Kasumi-1 (cell line): ENCODE measurements at regions not wholly inside any gene's neighbourhood (a gene's known extent, or its start where the extent isn't known, plus 50 kb on each side); places are given as distances from the start of the nearest gene placed in this dataset.
"Not testable (repeated sequence)": the region's sequence is repeated elsewhere in the genome, so short reads cannot be mapped to it uniquely, and the experiment has no call there.

Source experiments
- DNase-seq, 2 experiments: peaks; one replicate each; lab custom pipeline; 2025; lab: John Stamatoyannopoulos, UW

GRCh38 chr16:86231996-86232350, 278.4 kb upstream of the FOXF1 start:
- DNase-seq, result no peak

- no peak for DNase-seq
Observed at GRCh38 chr16:86232496-86232895, 277.8 kb upstream of the FOXF1 start.

DNA sequence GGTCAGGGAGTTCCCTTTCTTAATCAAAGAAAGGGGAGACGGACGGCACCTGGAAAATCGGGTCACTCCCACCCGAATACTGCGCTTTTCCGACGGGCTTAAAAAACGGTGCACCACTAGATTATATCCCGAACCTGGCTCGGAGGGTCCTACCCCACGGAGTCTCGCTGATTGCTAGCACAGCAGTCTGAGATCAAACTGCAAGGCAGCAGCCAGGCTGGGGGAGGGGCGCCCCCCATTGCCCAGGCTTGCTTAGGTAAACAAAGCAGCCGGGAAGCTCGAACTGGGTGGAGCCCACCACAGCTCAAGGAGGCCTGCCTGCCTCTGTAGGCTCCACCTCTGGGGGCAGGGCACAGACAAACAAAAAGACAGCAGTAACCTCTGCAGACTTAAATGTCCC, 276.8 kb upstream of the FOXF1 start:
- DNase-seq, result not testable (repeated sequence)

DNA sequence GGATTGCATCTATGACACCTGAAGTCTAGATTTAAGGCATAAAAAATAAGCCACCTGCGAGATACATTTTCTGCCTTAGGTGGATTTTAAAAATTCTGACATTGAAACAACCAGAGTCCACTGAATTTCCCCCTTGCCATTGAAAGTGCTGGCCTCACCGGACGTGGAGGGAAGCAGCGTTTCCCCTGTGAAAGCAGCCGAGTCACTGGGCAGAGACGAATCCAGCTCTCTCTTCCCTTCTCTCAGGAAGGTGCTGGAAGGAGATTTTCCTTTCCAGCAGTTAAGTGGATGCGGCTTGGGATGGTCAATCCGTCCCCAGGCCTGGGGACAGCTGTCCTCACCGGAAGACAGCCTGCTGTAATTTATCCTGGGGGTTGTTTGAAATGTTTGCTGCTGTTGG, 270.9 kb upstream of the FOXF1 start:
- no peak for DNase-seq

GRCh38 chr16:86240716-86241363, 269.5 kb upstream of the FOXF1 start:
- no peak for DNase-seq

DNA sequence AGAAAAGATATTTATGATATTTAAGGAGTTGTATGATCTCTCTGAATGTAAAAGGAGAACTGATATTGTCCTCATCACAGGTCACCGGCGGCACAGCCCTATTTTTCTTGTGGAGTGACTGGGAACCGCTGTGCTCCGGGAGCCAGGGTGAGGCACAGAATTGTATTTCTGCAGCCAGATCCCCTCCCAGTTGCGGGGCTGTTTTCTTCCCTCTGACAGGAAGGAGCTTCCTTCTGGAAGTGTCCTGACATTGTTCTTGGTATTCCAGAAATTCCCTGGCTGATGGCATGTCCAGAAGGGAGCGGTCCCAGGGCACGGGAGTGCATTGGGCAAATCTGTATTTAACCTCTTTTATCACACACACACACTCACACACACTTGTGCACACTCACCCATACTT, 268.6 kb upstream of the FOXF1 start:
- no peak for DNase-seq

- DNase-seq, result no peak
Observed at GRCh38 chr16:86242244-86243122, 267.8 kb upstream of the FOXF1 start.

DNA sequence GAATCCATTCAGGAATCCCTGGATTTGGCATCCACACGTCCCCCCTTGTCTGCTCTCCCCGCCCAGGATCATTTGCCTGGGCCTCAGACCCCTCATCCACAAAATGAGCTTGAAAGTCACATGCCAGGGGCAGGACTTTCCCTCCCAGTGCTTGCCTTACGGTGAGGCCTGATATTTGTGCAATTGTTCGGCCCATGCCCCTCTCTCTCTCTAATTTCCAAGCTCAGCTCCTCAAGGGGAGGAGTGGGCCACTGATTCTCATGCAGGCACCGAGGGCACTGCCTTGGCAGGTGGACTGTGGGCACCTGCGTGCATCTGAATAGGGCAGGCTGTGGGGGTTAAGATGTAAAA, 267.2 kb upstream of the FOXF1 start:
- DNase-seq, result no peak

DNA sequence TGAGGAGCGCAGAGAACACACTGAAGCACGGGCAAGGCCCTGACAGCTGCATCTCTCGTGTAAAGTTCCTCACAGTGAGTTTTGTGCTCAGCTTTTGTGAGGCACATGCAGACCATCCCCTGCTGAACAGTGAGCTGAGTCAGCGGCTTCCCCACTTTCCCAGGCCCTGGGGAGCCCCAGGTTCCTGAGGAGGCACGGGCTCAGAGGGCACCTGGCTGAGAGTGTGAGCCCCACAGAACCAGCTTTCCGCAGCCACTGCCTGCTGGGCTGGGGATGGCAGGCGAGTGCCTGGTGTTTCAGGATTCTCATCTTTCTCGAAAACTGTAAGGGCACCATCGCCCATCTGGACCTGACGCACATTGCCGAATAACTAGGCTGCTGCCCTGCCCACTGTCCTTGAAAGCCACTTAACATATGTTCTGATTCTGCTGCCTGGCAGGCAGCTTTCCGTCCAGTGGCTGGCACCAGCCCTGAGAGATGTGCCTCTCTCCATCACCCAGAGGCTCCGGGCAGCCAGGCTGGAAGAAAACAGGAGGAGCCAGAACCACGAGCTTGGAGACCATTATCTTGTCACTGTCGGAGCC, 266.7 kb upstream of the FOXF1 start:
- DNase-seq, result no peak

- DNase-seq, result no peak
Observed at GRCh38 chr16:86244158-86244557, 266.2 kb upstream of the FOXF1 start.

DNA sequence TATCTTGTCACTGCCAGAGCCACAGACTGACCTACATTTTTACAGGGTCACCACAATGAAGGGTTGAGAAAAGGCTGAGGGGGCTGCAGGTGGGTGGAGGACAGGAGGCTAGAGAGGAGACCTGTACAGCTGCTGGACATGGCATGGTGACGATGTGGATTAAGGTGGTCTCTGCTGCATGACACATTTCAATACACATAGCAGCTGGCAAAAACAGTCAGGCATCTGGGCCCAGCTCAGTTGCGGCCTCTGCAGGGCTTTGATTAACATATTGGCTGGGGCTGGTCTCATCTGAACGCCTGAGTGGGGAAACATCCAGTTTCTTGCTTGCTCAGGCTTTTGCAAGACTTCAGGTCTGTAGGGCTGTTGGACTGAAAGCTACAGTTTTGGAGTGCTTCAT, 265.4 kb upstream of the FOXF1 start:
- no peak for DNase-seq

- DNase-seq, result no peak
Observed at GRCh38 chr16:86245351-86245750, 265.0 kb upstream of the FOXF1 start.

GRCh38 chr16:86245895-86246294, 264.4 kb upstream of the FOXF1 start:
- no peak for DNase-seq

DNA sequence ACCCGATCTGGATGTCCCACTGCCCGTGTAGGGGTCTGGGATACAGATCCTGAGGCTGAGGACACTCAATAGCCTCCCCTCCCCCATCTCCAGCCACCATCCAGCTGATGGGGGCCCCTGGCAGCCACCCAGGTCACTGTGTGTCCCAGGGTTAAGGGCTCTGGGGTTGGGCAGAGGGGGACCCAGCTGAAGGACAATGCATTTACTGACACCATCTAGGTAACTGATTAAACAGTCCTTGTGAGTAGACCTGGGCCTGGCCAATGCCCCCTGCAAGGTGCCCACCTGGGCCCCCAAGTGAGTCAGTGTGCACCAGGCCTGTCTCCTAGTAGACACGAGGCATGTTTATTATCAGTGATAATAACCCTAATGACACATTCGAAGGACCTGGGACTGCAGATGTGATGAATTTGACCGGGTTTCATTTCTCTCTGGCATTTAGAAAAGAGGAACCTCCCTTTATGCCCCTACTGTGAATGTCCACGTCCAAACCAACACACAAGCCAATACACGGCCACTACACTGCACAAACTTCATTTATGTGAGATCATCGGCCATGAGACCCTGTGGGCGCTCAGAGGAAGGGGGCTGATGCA, 261.9 kb upstream of the FOXF1 start:
- no peak for DNase-seq

- no peak for DNase-seq
Observed at GRCh38 chr16:86249631-86250030, 260.7 kb upstream of the FOXF1 start.

- no peak for DNase-seq
Observed at GRCh38 chr16:86251682-86252081, 258.6 kb upstream of the FOXF1 start.

GRCh38 chr16:86252596-86252995, 257.7 kb upstream of the FOXF1 start:
- DNase-seq, result no peak

DNA sequence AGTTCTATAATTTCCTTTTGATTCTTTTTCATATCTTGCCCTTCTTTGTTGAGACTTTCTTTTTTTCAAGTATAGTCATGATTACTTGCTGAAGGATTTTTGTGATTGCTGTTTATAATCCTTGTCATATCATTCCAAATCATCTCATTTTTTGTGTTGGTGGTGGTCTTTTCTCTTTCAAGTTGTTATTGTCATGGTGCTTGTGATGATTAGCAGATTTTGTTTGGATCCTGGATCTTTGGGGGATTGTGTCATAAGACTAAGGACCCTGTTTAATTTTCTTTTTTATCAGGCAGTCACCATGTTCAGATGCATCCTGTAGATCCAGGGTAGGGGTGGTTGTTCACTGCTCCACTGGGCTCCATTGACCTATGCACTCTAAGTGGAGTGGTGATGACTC, 254.4 kb upstream of the FOXF1 start:
- DNase-seq, result no peak

DNA sequence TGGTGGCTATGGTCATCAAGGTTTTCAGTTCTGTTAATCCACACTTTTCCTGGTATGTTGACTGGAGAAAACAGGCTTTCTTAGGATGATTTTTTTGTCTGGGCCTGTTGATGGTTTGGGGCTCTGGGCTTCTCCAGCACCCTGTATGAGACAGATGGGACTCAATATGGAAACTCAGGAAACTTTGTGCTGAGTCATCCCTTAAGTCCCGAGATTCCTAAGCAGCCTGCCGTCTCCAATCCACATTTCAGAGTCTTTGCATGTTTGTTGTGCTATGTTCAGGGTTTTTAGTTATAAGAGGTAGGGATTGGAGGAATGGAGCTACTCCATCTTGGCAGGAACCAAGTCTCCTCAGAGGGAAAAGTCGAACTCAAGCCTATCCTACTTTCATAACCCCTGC, 253.3 kb upstream of the FOXF1 start:
- no peak for DNase-seq

DNA sequence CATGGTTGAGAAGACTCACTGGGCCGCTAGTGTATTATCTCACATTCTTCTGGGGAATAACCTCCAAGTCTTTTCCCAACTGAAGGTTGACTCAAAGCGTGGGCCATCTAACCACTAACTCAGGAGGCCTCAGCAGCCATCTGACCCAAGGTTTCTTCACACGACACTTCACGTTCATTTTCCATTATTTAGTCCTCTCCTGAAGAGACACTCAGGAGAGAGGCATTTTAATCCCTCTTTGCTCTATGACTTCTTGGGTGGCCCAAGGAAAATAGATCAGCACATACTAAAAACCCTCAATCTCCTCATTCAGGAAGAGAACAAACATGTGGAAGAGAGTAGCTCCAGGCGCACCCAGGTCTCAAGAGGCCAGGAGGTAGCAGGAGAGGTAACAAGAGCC, 252.8 kb upstream of the FOXF1 start:
- DNase-seq, result no peak

DNA sequence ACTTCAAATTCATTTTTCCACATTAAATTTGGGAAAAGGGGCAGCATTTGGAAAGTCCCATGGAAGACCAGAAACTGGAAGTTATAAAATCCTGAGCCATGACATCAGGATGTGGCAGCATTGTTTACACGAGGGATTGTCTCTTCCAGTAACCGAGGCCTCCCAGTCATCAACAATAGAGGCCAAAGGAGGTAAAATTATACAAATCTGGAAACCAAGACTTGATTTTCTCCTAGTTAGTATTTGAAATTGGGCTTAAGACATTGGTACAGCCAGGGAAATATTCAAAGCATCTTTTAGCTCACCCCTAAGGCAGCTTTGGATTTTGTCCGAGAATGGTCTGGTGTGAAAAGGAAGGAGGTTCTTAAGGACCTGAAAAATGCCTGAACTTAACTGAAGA, 251.6 kb upstream of the FOXF1 start:
- no peak for DNase-seq

DNA sequence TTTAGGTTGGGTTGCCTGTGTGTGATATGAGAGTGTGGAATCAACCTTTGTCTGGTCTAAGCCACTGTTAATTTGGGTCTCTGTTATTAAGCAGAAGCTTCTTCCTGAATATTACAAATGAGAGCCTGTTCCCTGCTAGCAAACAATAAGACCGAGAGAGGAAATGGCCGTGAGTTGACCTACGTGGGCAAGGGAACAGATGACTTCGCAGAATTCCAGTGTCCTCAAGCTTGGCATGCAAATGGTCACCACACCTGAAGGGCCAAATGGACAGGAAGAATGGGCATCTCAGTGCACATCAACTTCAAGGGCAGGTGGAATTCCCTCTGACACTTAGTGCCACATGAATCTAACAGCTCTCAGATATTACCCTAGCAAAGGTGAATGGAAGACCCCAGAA, 250.8 kb upstream of the FOXF1 start:
- no peak for DNase-seq

GRCh38 chr16:86261379-86261778, 248.9 kb upstream of the FOXF1 start:
- no peak for DNase-seq
